SK-N-SH treated with all-trans-retinoic acid at 6 μM for 48 hours (cell line): ENCODE measurements at regions not wholly inside any gene's neighbourhood (a gene's known extent, or its start where the extent isn't known, plus 50 kb on each side); places are given as distances from the start of the nearest gene placed in this dataset.

Experiments used
- ATAC-seq: fragments of 200-7000 bp; cut with Tn5 transposase; 3 replicates; pipeline ENCODE4 v1.9.1; 2020; ENCODE audit warnings: mild to moderate bottlenecking, moderate library complexity
- BACH2 ChIP-seq: fragments of 250-450 bp; sonication (Bioruptor Pico); IDR thresholded peaks from 2 replicates; pipeline ENCODE4 v1.9.0; 2021; ENCODE audit warnings: mild to moderate bottlenecking, borderline replicate concordance
- CREB5 ChIP-seq: fragments of 250-450 bp; sonication (Bioruptor Pico); IDR thresholded peaks from 2 replicates; pipeline ENCODE4 v1.5.1; 2020; ENCODE audit warnings: low read depth, mild to moderate bottlenecking, moderate library complexity
- CSRNP3 ChIP-seq: fragments of 250-450 bp; sonication (Bioruptor Pico); IDR thresholded peaks from 2 replicates; pipeline ENCODE4 v1.5.1; 2021; ENCODE audit warnings: mild to moderate bottlenecking, moderate library complexity
- ESRRG ChIP-seq: fragments of 250-450 bp; sonication (Bioruptor Pico); IDR thresholded peaks from 2 replicates; pipeline ENCODE4 v1.6.1; 2021; ENCODE audit warnings: mild to moderate bottlenecking
- ISL1 ChIP-seq: fragments of 250-450 bp; sonication (Bioruptor Pico); IDR thresholded peaks from 2 replicates; pipeline ENCODE4 v2.1.2; 2022; ENCODE audit warnings: mild to moderate bottlenecking, moderate library complexity
- OSR1 ChIP-seq: fragments of 250-450 bp; sonication (Bioruptor Pico); IDR thresholded peaks from 2 replicates; pipeline ENCODE4 v1.8.0; 2022; ENCODE audit warnings: moderate library complexity, mild to moderate bottlenecking, inconsistent platforms
- PATZ1 ChIP-seq: fragments of 250-450 bp; sonication (Bioruptor Pico); IDR thresholded peaks from 2 replicates; pipeline ENCODE4 v1.8.0; 2020; ENCODE audit warnings: mild to moderate bottlenecking, moderate library complexity, borderline replicate concordance
- POU6F1 ChIP-seq: fragments of 250-450 bp; sonication (Bioruptor Pico); IDR thresholded peaks from 2 replicates; pipeline ENCODE4 v1.8.0; 2021; ENCODE audit warnings: low read depth, mild to moderate bottlenecking, moderate library complexity, borderline replicate concordance
- PPARA ChIP-seq: fragments of 250-450 bp; sonication (Bioruptor Pico); IDR thresholded peaks from 2 replicates; pipeline ENCODE4 v1.5.0; 2020; ENCODE audit warnings: mild to moderate bottlenecking, borderline replicate concordance
- SNAI2 ChIP-seq: fragments of 250-450 bp; sonication (Bioruptor Pico); IDR thresholded peaks from 2 replicates; pipeline ENCODE4 v1.5.0; 2020; ENCODE audit warnings: mild to moderate bottlenecking, moderate library complexity
- TCF4 ChIP-seq: fragments of 250-450 bp; sonication (Bioruptor Pico); IDR thresholded peaks from 2 replicates; pipeline ENCODE4 v1.8.0; 2021; ENCODE audit warnings: mild to moderate bottlenecking, moderate library complexity, borderline replicate concordance
- TOX ChIP-seq: fragments of 250-450 bp; sonication (Bioruptor Pico); IDR thresholded peaks from 2 replicates; pipeline ENCODE4 v1.8.0; 2021; ENCODE audit warnings: mild to moderate bottlenecking, moderate library complexity, borderline replicate concordance
- TSHZ2 ChIP-seq: fragments of 250-450 bp; sonication (Bioruptor Pico); IDR thresholded peaks from 2 replicates; pipeline ENCODE4 v1.5.0; 2020; ENCODE audit warnings: mild to moderate bottlenecking, moderate library complexity
- ZFP3 ChIP-seq: fragments of 250-450 bp; sonication (Bioruptor Pico); IDR thresholded peaks from 2 replicates; pipeline ENCODE4 v1.5.0; 2020; ENCODE audit warnings: mild to moderate bottlenecking, moderate library complexity
- ZFP30 ChIP-seq: fragments of 450-650 bp; formaldehyde crosslinking; IDR thresholded peaks from 2 replicates; pipeline ENCODE4 v1.5.0; 2022; ENCODE audit warnings: mild to moderate bottlenecking, moderate library complexity
- ZNF70 ChIP-seq: fragments of 450-650 bp; formaldehyde crosslinking; IDR thresholded peaks from 2 replicates; pipeline ENCODE4 v1.5.0; 2020; ENCODE audit warnings: mild to moderate bottlenecking, moderate library complexity
- ZNF8 ChIP-seq: fragments of 450-650 bp; formaldehyde crosslinking; IDR thresholded peaks from 2 replicates; pipeline ENCODE4 v1.5.0; 2020; ENCODE audit warnings: mild to moderate bottlenecking, moderate library complexity

GRCh38 chr10:131499566-131499965 is 188.0 kb upstream of the TCERG1L start (continued):
- TF ChIP-seq ZNF8 (CRISPR knock-in tag) (no peak), PPARA (CRISPR knock-in tag) (no peak)

GRCh38 chr10:131500181-131500580 is 188.7 kb upstream of the TCERG1L start:
- ATAC-seq = no peak
- TF ChIP-seq CREB5 (CRISPR knock-in tag) (no peak), POU6F1 (CRISPR knock-in tag) (no peak), PATZ1 (no peak), BACH2 (no peak), OSR1 (no peak), ESRRG (CRISPR knock-in tag) (no peak), ZFP30 (CRISPR knock-in tag) (no peak), ISL1 (CRISPR knock-in tag) (no peak)

GRCh38 chr10:131500892-131501291 is 189.4 kb upstream of the TCERG1L start:
- TF ChIP-seq ISL1 (CRISPR knock-in tag) = no peak
- no peak for TF ChIP-seq TCF4
- TF ChIP-seq SNAI2 = no peak
- TF ChIP-seq POU6F1 (CRISPR knock-in tag) = no peak
- TF ChIP-seq ZFP3 (CRISPR knock-in tag) = no peak
- no peak for TF ChIP-seq ZNF70 (CRISPR knock-in tag)
- ATAC-seq = no peak

GRCh38 chr10:131503992-131504391 is 192.5 kb upstream of the TCERG1L start:
- no peak for ATAC-seq
- TF ChIP-seq TCF4 (no peak), TSHZ2 (CRISPR knock-in tag) (no peak), CSRNP3 (CRISPR knock-in tag) (no peak), ESRRG (CRISPR knock-in tag) (no peak), TOX (CRISPR knock-in tag) (no peak)
